Parathyroid adenoma (tissue), 2 donors: ENCODE measurements at regions not wholly inside any gene's neighbourhood (a gene's known extent, or its start where the extent isn't known, plus 50 kb on each side); places are given as distances from the start of the nearest gene placed in this dataset.

Experiments used
- H2AFZ ChIP-seq: fragments of 300-600 bp; sonication (generic); one replicate; pipeline ENCODE4 v1.7.0; 2017; ENCODE audit warnings: antibody characterized with exemption, mild to moderate bottlenecking
- H3K27ac ChIP-seq: fragments of 300-600 bp; sonication (generic); one replicate; pipeline ENCODE4 v1.7.0; 2017
- H3K27me3 ChIP-seq: fragments of 300-600 bp; sonication (generic); one replicate; pipeline ENCODE4 v1.7.0; 2017; ENCODE audit warnings: low read length; ENCODE audit not compliant: control insufficient read depth, insufficient read depth
- H3K36me3 ChIP-seq: fragments of 300-600 bp; sonication (generic); one replicate; pipeline ENCODE4 v1.7.0; 2017; ENCODE audit warnings: low read length; ENCODE audit not compliant: control insufficient read depth, insufficient read depth
- H3K4me1 ChIP-seq: fragments of 300-600 bp; sonication (generic); one replicate; pipeline ENCODE4 v1.7.0; 2017; ENCODE audit warnings: control low read depth
- H3K4me2 ChIP-seq: fragments of 300-600 bp; sonication (generic); one replicate; pipeline ENCODE4 v1.7.0; 2017; ENCODE audit warnings: low read length
- H3K4me3 ChIP-seq: fragments of 300-600 bp; sonication (generic); one replicate; pipeline ENCODE4 v1.7.0; 2017; ENCODE audit warnings: low read depth, low read length
- H3K79me2 ChIP-seq: fragments of 300-600 bp; sonication (generic); one replicate; pipeline ENCODE4 v1.7.0; 2017; ENCODE audit warnings: control low read depth
- H3K9ac ChIP-seq: fragments of 300-600 bp; sonication (generic); one replicate; pipeline ENCODE4 v1.7.0; 2017; ENCODE audit warnings: mild to moderate bottlenecking
- H3K9me3 ChIP-seq: fragments of 300-600 bp; sonication (generic); one replicate; pipeline ENCODE4 v1.7.0; 2017; ENCODE audit warnings: low read length; ENCODE audit not compliant: control insufficient read depth
- CTCF ChIP-seq: fragments of 300-600 bp; sonication (generic); IDR thresholded peaks from one replicate; pipeline ENCODE4 v1.7.0; 2017; ENCODE audit warnings: antibody characterized with exemption, mild to moderate bottlenecking
- donor health status: primary hyperparathyroidism.

- Histone ChIP-seq H3K4me3 (no peak overlapping the region), H3K9me3 (no peaks in the 10 kb centered on the region), H3K36me3 (no peaks in the 10 kb centered on the region), H2AFZ (no peak overlapping the region), H3K79me2 (no peaks in the 10 kb centered on the region), H3K27ac (no peak overlapping the region), H3K4me2 (no peak overlapping the region), H3K27me3 (no peaks in the 10 kb centered on the region), H3K9ac (no peak overlapping the region), H3K4me1 (no peaks in the 10 kb centered on the region)
- TF ChIP-seq CTCF: no peak
Measured at GRCh38 chr1:73899311-73899710, 298.7 kb downstream of the LRRIQ3 start.

GRCh38 chr1:73898540-73898939 is 299.4 kb downstream of the LRRIQ3 start:
- H3K4me3 ChIP-seq: no peak overlapping the region
- H3K27me3 ChIP-seq: no peaks in the 10 kb centered on the region
- H2AFZ ChIP-seq: no peak overlapping the region
- H3K27ac ChIP-seq: no peak overlapping the region
- no peak overlapping the region for H3K9ac ChIP-seq
- H3K9me3 ChIP-seq: no peaks in the 10 kb centered on the region
- TF ChIP-seq CTCF: no peak
- H3K4me1 ChIP-seq: no peaks in the 10 kb centered on the region
- H3K36me3 ChIP-seq: no peaks in the 10 kb centered on the region
- no peak overlapping the region for H3K4me2 ChIP-seq
- no peaks in the 10 kb centered on the region for H3K79me2 ChIP-seq

GRCh38 chr1:73887412-73887811 is 310.6 kb downstream of the LRRIQ3 start:
- no peak overlapping the region for H3K27ac ChIP-seq
- no peaks in the 10 kb centered on the region for H3K4me1 ChIP-seq
- H3K4me2 ChIP-seq: no peak overlapping the region
- TF ChIP-seq CTCF: no peak
- no peaks in the 10 kb centered on the region for H3K36me3 ChIP-seq
- no peaks in the 10 kb centered on the region for H3K79me2 ChIP-seq
- H3K9ac ChIP-seq: no peak overlapping the region
- H3K27me3 ChIP-seq: no peaks in the 10 kb centered on the region
- no peak overlapping the region for H2AFZ ChIP-seq
- no peak overlapping the region for H3K4me3 ChIP-seq
- no peaks in the 10 kb centered on the region for H3K9me3 ChIP-seq

GRCh38 chr1:73886716-73887115 is 311.3 kb downstream of the LRRIQ3 start:
- no peaks in the 10 kb centered on the region for H3K27me3 ChIP-seq
- H3K4me2 ChIP-seq: no peak overlapping the region
- no peaks in the 10 kb centered on the region for H3K36me3 ChIP-seq
- TF ChIP-seq CTCF: no peak
- H3K4me3 ChIP-seq: no peak overlapping the region
- no peak overlapping the region for H3K27ac ChIP-seq
- H3K9ac ChIP-seq: no peak overlapping the region
- no peaks in the 10 kb centered on the region for H3K9me3 ChIP-seq
- H3K4me1 ChIP-seq: no peaks in the 10 kb centered on the region
- H3K79me2 ChIP-seq: no peaks in the 10 kb centered on the region
- H2AFZ ChIP-seq: no peak overlapping the region

GRCh38 chr1:73874806-73875205 is 323.2 kb downstream of the LRRIQ3 start:
- Histone ChIP-seq H3K27me3 (no peaks in the 10 kb centered on the region), H2AFZ (no peak overlapping the region), H3K27ac (no peak overlapping the region), H3K79me2 (no peaks in the 10 kb centered on the region), H3K9ac (no peak overlapping the region), H3K4me3 (no peak overlapping the region), H3K9me3 (no peaks in the 10 kb centered on the region), H3K4me1 (no peaks in the 10 kb centered on the region), H3K36me3 (no peaks in the 10 kb centered on the region), H3K4me2 (no peak overlapping the region)
- TF ChIP-seq CTCF: no peak
